Spleen (tissue), 11 donors: ENCODE measurements at regions not wholly inside any gene's neighbourhood (a gene's known extent, or its start where the extent isn't known, plus 50 kb on each side); places are given as distances from the start of the nearest gene placed in this dataset.

Experiments used
- DNase-seq: peaks from one replicate; pipeline ENCODE4 v3.0.0-alpha.2; 2020
- H3K27ac ChIP-seq, 8 donors: fragments of 200-600 bp; sonication (generic) in 7 of 8; 1 replicate in 4 of 8; 2 replicates in 4 of 8; pipeline versions ENCODE4 v1.5.0 to v1.8.0; 2016 to 2021; ENCODE audit warnings: inconsistent platforms in 4 of 8, mild to moderate bottlenecking in 4 of 8, moderate library complexity in 1 of 8
- H3K27me3 ChIP-seq, 7 donors: fragments of 200-600 bp; sonication (generic) in 6 of 7; replicated peaks in 1 of 7; 1 replicate in 4 of 7; 2 replicates in 3 of 7; pipeline versions ENCODE4 v1.5.0 to v1.8.0; 2016 to 2021; ENCODE audit warnings: inconsistent platforms in 3 of 7, mild to moderate bottlenecking in 1 of 7
- H3K36me3 ChIP-seq, 6 donors: fragments of 200-600 bp; sonication (generic) in 5 of 6; 1 replicate in 4 of 6; 2 replicates in 2 of 6; pipeline versions ENCODE4 v1.5.0 to v1.8.0; 2016 to 2021; ENCODE audit warnings: inconsistent platforms in 2 of 6
- H3K4me1 ChIP-seq, 6 donors: fragments of 200-600 bp; sonication (generic) in 5 of 6; 1 replicate in 3 of 6; 2 replicates in 3 of 6; pipeline versions ENCODE4 v1.5.0 to v1.8.0; 2016 to 2021; ENCODE audit warnings: inconsistent platforms in 3 of 6
- H3K4me3 ChIP-seq, 8 donors: fragments of 200-600 bp; sonication (generic) in 7 of 8; 1 replicate in 4 of 8; 2 replicates in 4 of 8; pipeline versions ENCODE4 v1.5.0 to v1.8.0; 2016 to 2021; ENCODE audit warnings: inconsistent platforms in 4 of 8, mild to moderate bottlenecking in 4 of 8, moderate library complexity in 2 of 8
- H3K9me3 ChIP-seq, 8 donors: fragments of 200-600 bp; sonication (generic) in 7 of 8; 1 replicate in 4 of 8; 2 replicates in 4 of 8; pipeline versions ENCODE4 v1.5.0 to v1.8.0; 2016 to 2021; ENCODE audit warnings: inconsistent platforms in 4 of 8
- POLR2A ChIP-seq, 3 donors: fragments of 450-650 bp; IDR thresholded peaks; one replicate each; pipeline ENCODE4 v1.5.1; 2017; ENCODE audit warnings: antibody characterized with exemption in 3 of 3, mild to moderate bottlenecking in 1 of 3
- POLR2AphosphoS5 ChIP-seq, 3 donors: sonication (generic); formaldehyde crosslinking; IDR thresholded peaks; one replicate each; pipeline ENCODE4 v1.5.1; 2017; ENCODE audit warnings: antibody characterized with exemption in 3 of 3
- WGBS, 5 donors: extraction: QIAGEN DNeasy Blood & Tissue Kit in 3 of 5; methylation state at CpG; one replicate each; pipeline versions ENCODE4 v1.1.5 to v1.1.7; 2013 to 2018; 5-methylcytosine and 5-hydroxymethylcytosine counted together
- intact Hi-C: fragments of 100-400 bp; cut with DNase I; formaldehyde crosslinking; loops from one replicate; pipeline ENCODE4 v1.15.0; 2023; ENCODE audit warnings: low total_unique reads
- TF ChIP-seq, protein P1 (sequence below), 11 experiments: fragments of 200-600 bp in 7 of 11; fragments of 450-650 bp in 4 of 11; sonication (generic) in 4 of 11; IDR thresholded peaks in 8 of 11; conservative IDR thresholded peaks in 3 of 11; 1 replicate in 7 of 11; 2 replicates in 4 of 11; pipeline versions ENCODE4 v1.4.0 to v1.8.0; 2016 to 2021; ENCODE audit warnings: antibody characterized with exemption in 11 of 11, inconsistent platforms in 4 of 11, mild to moderate bottlenecking in 1 of 11
- donor health status: healthy with polysubstance abuse.
- donor health status: DM: no; HTN: no; CAD: no; lungs with moderate emphysema.
- donor health status: DM: no; HTN: no; CAD: no.
- donor health status: Bipolar disorder and iron deficiency.
- donor health status: healthy.
- donor health status: DM: no; HTN: no; CAD: no.
- donor health status: DM: yes; HTN: yes; CAD: no.

DNA sequence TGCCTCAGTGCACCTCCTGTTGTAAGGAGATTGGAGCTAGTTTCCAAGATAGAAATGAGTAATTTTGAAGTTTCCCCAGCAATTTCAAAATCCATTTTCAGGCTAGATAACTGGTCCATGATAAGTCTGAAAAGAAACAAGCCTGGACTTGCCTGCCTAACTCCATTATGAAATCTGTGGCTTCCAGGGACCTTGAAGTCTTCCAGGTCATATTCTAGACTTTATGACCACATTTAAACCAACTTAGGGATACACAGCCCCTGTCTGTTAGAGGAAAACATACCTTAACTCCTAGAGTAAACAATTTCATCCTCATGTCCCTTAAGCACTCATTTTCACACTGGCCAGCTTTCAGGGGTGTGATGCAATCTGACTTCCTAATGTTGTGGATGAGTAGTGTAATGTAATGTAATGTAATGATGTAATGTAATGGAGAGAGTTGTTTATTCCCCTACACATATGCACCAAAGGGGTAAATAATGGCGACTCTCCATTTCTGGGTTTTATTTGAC lies 96.7 kb upstream of the FAM20A start:
- H3K4me1 ChIP-seq, result peaks cover 0 to 8% (median 0%) of the 10 kb centered on the region in 6 donors
- H3K4me3 ChIP-seq, result no peak overlapping the region
- H3K27me3 ChIP-seq, result no peaks in the 10 kb centered on the region
- intact Hi-C loops, result no loop called here
- no peaks in the 10 kb centered on the region for H3K36me3 ChIP-seq
- 73 to 83% (median 77%) methylated on average over 1 of the region's 1 CpG for WGBS, 5 donors
- DNase-seq, result no peak
- no peak overlapping the region for H3K27ac ChIP-seq
- TF ChIP-seq POLR2AphosphoS5 (IDR thresholded peaks at IDR 0.05) (no peak), POLR2A (IDR thresholded peaks at IDR 0.05) (no peak)
- TF ChIP-seq, protein P1, sequence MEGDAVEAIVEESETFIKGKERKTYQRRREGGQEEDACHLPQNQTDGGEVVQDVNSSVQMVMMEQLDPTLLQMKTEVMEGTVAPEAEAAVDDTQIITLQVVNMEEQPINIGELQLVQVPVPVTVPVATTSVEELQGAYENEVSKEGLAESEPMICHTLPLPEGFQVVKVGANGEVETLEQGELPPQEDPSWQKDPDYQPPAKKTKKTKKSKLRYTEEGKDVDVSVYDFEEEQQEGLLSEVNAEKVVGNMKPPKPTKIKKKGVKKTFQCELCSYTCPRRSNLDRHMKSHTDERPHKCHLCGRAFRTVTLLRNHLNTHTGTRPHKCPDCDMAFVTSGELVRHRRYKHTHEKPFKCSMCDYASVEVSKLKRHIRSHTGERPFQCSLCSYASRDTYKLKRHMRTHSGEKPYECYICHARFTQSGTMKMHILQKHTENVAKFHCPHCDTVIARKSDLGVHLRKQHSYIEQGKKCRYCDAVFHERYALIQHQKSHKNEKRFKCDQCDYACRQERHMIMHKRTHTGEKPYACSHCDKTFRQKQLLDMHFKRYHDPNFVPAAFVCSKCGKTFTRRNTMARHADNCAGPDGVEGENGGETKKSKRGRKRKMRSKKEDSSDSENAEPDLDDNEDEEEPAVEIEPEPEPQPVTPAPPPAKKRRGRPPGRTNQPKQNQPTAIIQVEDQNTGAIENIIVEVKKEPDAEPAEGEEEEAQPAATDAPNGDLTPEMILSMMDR (IDR thresholded peaks at IDR 0.05 in 8 of 11, conservative IDR thresholded peaks at IDR 0.05 in 3 of 11), result no peak
- H3K9me3 ChIP-seq, result no peaks in the 10 kb centered on the region

DNA sequence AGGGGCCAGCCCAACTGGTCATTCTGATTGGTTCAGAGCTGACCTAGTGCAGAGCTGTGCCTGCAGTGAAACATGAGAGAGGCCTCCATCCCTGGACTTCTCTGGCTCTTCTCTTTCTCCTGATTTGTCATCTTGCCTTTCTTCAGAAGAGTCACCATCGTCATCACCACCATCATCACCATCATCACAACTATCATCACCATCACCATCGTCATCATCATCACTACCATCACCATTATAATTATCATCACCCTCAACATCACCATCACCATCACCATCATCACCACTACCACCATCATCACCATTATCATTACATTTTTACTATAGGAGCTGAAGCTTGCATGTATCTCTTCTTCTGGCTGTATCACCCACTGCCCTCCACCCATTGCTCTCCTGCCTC lies 94.5 kb upstream of the FAM20A start:
- no peak for DNase-seq
- TF ChIP-seq POLR2A (IDR thresholded peaks at IDR 0.05), result no peak
- TF ChIP-seq, protein P1 (IDR thresholded peaks at IDR 0.05 in 8 of 11, conservative IDR thresholded peaks at IDR 0.05 in 3 of 11), result no peak
- no peak for TF ChIP-seq POLR2AphosphoS5 (IDR thresholded peaks at IDR 0.05)
- H3K36me3 ChIP-seq, result no peaks in the 10 kb centered on the region
- H3K27ac ChIP-seq, result no peak overlapping the region
- H3K4me3 ChIP-seq, result no peak overlapping the region
- H3K4me1 ChIP-seq, result peaks cover 0 to 8% (median 0%) of the 10 kb centered on the region in 6 donors
- WGBS, 5 donors, result 89 to 100% (median 94%) methylated on average over 2 of the region's 2 CpGs
- H3K9me3 ChIP-seq, result no peaks in the 10 kb centered on the region
- intact Hi-C loops, result no loop called here
- H3K27me3 ChIP-seq, result no peaks in the 10 kb centered on the region

DNA sequence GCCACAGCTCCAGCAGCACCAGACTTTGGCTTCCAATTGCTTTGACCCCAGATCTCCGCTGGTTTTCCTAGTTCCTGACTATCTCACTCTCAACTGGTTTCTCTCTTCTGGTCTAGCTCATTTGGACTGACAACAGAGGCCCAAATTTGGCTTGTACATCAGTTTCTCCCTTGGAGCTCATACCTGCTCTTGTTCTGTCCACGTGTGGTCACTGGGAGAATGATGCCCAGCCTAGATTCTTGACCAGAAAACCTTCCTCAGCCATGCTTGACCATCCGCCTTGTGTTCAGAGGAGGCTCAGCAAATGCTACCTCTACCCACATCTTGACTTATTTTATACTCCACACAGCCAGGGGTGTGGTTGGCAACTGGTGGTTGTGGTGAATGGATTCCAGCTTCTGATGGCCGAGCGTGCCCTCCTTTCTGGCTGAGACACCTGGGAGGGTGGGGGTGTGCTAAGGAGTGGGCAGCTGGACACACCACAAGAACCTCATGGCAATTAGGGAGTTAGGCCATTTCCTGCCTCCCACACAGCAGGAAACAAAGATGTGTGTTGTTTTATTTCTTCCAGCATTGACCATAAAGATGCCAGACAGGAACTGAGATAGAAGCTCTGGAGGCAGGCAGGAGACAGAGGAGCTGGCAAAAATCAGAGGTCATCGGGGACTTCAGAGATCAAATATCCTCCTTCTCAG lies 93.8 kb upstream of the FAM20A start:
- no peak for DNase-seq
- no peak overlapping the region for H3K27ac ChIP-seq
- TF ChIP-seq, protein P1 (IDR thresholded peaks at IDR 0.05 in 8 of 11, conservative IDR thresholded peaks at IDR 0.05 in 3 of 11), result no peak
- TF ChIP-seq POLR2A (IDR thresholded peaks at IDR 0.05) (no peak), POLR2AphosphoS5 (IDR thresholded peaks at IDR 0.05) (no peak)
- H3K4me1 ChIP-seq, result peaks cover 0 to 8% (median 0%) of the 10 kb centered on the region in 6 donors
- no peaks in the 10 kb centered on the region for H3K9me3 ChIP-seq
- H3K36me3 ChIP-seq, result no peaks in the 10 kb centered on the region
- intact Hi-C loops, result no loop called here
- no peaks in the 10 kb centered on the region for H3K27me3 ChIP-seq
- H3K4me3 ChIP-seq, result no peak overlapping the region
- WGBS, 5 donors, result 72 to 82% (median 81%) methylated on average over 6 of the region's 6 CpGs

DNA sequence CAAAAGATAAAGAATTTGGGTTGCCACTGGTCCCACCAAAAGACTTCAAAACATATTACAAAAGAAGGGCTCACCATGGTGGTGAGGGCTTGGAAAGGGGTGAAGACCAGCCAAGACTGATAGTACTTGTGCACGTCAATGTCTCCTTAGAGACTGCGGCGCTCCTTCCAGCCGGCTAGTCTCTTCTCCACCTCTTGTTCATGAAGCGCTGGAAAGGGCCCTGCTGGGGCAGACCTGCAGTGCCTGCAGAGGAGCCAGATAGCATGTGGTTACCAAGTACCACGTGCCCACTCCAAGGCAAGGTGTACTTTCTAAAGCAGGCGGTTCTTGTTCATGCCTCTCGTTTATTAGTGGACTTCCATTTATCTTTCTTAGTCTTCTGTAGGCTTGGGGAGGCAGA lies 92.7 kb upstream of the FAM20A start:
- Histone ChIP-seq H3K36me3 (no peaks in the 10 kb centered on the region), H3K9me3 (no peaks in the 10 kb centered on the region), H3K27ac (no peak overlapping the region), H3K4me3 (no peak overlapping the region), H3K27me3 (no peaks in the 10 kb centered on the region), H3K4me1 (peaks cover 0 to 8% (median 0%) of the 10 kb centered on the region in 6 donors)
- WGBS, 5 donors, result 88 to 96% (median 91%) methylated on average over 8 of the region's 8 CpGs
- intact Hi-C loops, result no loop called here
- TF ChIP-seq POLR2A (IDR thresholded peaks at IDR 0.05), result no peak
- no peak for TF ChIP-seq POLR2AphosphoS5 (IDR thresholded peaks at IDR 0.05)
- TF ChIP-seq, protein P1 (IDR thresholded peaks at IDR 0.05 in 8 of 11, conservative IDR thresholded peaks at IDR 0.05 in 3 of 11), result no peak
- no peak for DNase-seq
